CD14-positive monocyte (primary cell): ENCODE measurements at regions not wholly inside any gene's neighbourhood (a gene's known extent, or its start where the extent isn't known, plus 50 kb on each side); places are given as distances from the start of the nearest gene placed in this dataset.

Source experiments
- DNase-seq, 3 donors: peaks; one replicate each; pipeline ENCODE4 v3.0.0-alpha.2; 2011 to 2022
- H2AFZ ChIP-seq: 2 replicates; pipeline ENCODE4 v1.6.0; 2012; ENCODE audit warnings: mild to moderate bottlenecking, low read depth, low read length, inconsistent platforms; ENCODE audit not compliant: insufficient read depth, poor library complexity, severe bottlenecking
- H3K27ac ChIP-seq, 2 donors: 1 replicate in 1 of 2; 2 replicates in 1 of 2; pipeline ENCODE4 v1.5.1; 2012 to 2013; ENCODE audit warnings: low read length in 2 of 2, control low read depth in 1 of 2, inconsistent platforms in 1 of 2, low read depth in 1 of 2, mild to moderate bottlenecking in 1 of 2
- H3K27me3 ChIP-seq, 2 donors: one replicate each; pipeline versions ENCODE4 v1.6.0 to v1.6.1; 2011 to 2013; ENCODE audit warnings: low read length in 2 of 2; ENCODE audit not compliant: control insufficient read depth in 2 of 2, insufficient read depth in 2 of 2
- H3K36me3 ChIP-seq, 2 donors: replicated peaks in 1 of 2; 1 replicate in 1 of 2; 2 replicates in 1 of 2; pipeline versions ENCODE4 v1.5.1 to v1.6.1; 2012 to 2013; ENCODE audit warnings: low read length in 2 of 2, control low read depth in 1 of 2, inconsistent platforms in 1 of 2, mild to moderate bottlenecking in 1 of 2; ENCODE audit not compliant: insufficient read depth in 2 of 2, control insufficient read depth in 1 of 2
- H3K4me1 ChIP-seq, 2 donors: 1 replicate in 1 of 2; 2 replicates in 1 of 2; pipeline versions ENCODE4 v1.5.1 to v1.6.1; 2012 to 2013; ENCODE audit warnings: low read length in 2 of 2, control low read depth in 1 of 2, inconsistent platforms in 1 of 2, mild to moderate bottlenecking in 1 of 2, moderate library complexity in 1 of 2; ENCODE audit not compliant: insufficient read depth in 2 of 2, control insufficient read depth in 1 of 2
- H3K4me2 ChIP-seq: replicated peaks from 2 replicates; pipeline ENCODE3; 2012; ENCODE audit warnings: low read length, moderate library complexity, mild to moderate bottlenecking; ENCODE audit not compliant: poor library complexity, severe bottlenecking; ENCODE audit errors: extremely low read depth
- H3K4me3 ChIP-seq, 3 experiments: fragments of 200-600 bp in 1 of 3; sonication (generic) in 1 of 3; replicated peaks in 1 of 3; 1 replicate in 2 of 3; 2 replicates in 1 of 3; pipeline ENCODE4 v1.5.1; 2011 to 2013; ENCODE audit warnings: low read length in 3 of 3, mild to moderate bottlenecking in 3 of 3, control low read depth in 2 of 3, low read depth in 2 of 3, inconsistent platforms in 1 of 3, moderate library complexity in 1 of 3
- H3K79me2 ChIP-seq: 2 replicates; pipeline ENCODE4 v1.6.0; 2012; ENCODE audit warnings: mild to moderate bottlenecking, control low read depth, inconsistent platforms, low read length, moderate library complexity; ENCODE audit not compliant: insufficient read depth
- H3K9ac ChIP-seq: 2 replicates; pipeline ENCODE4 v1.6.0; 2017; ENCODE audit warnings: low read length, mild to moderate bottlenecking; ENCODE audit not compliant: insufficient read depth, poor library complexity, severe bottlenecking
- H3K9me3 ChIP-seq, 2 donors: replicated peaks in 1 of 2; 1 replicate in 1 of 2; 2 replicates in 1 of 2; pipeline versions ENCODE4 v1.5.1 to v1.6.1; 2012 to 2013; ENCODE audit warnings: low read length in 2 of 2, control low read depth in 1 of 2; ENCODE audit not compliant: control insufficient read depth in 1 of 2, insufficient read depth in 1 of 2
- H4K20me1 ChIP-seq: 2 replicates; pipeline ENCODE4 v1.6.0; 2012; ENCODE audit warnings: mild to moderate bottlenecking, low read length, control low read depth, moderate library complexity; ENCODE audit not compliant: insufficient read depth
- H3K27ac Mint-ChIP-seq, 7 donors: one replicate each; pipeline ENCODE4 v1.8.0; 2020; ENCODE audit warnings: mild to moderate bottlenecking in 7 of 7, mixed read lengths in 7 of 7, moderate library complexity in 6 of 7, inconsistent platforms in 2 of 7
- H3K27me3 Mint-ChIP-seq, 3 donors: one replicate each; pipeline ENCODE4 v1.8.0; 2021 to 2022; ENCODE audit warnings: low read depth in 3 of 3, mild to moderate bottlenecking in 3 of 3, mixed read lengths in 3 of 3, moderate library complexity in 3 of 3, inconsistent platforms in 1 of 3
- H3K36me3 Mint-ChIP-seq, 2 donors: one replicate each; pipeline ENCODE4 v1.8.0; 2020; ENCODE audit warnings: mixed read lengths in 2 of 2, inconsistent platforms in 1 of 2, mild to moderate bottlenecking in 1 of 2
- H3K4me1 Mint-ChIP-seq: one replicate; pipeline ENCODE4 v1.8.0; 2020; ENCODE audit warnings: mild to moderate bottlenecking, mixed read lengths
- H3K4me3 Mint-ChIP-seq, 2 donors: one replicate each; pipeline ENCODE4 v1.8.0; 2020; ENCODE audit warnings: mild to moderate bottlenecking in 2 of 2, mixed read lengths in 2 of 2, moderate library complexity in 1 of 2
- H3K9me3 Mint-ChIP-seq, 7 donors: one replicate each; pipeline ENCODE4 v1.8.0; 2020 to 2022; ENCODE audit warnings: mixed read lengths in 7 of 7, mild to moderate bottlenecking in 6 of 7, moderate library complexity in 6 of 7, inconsistent platforms in 2 of 7
- WGBS: methylation state at CpG from one replicate; pipeline ENCODE4 v1.1.5; 2013; ENCODE audit warnings: missing lambda C conversion rate; ENCODE audit not compliant: insufficient coverage; 5-methylcytosine and 5-hydroxymethylcytosine counted together
- intact Hi-C, 2 donors: fragments of 100-400 bp; cut with micrococcal nuclease; formaldehyde crosslinking; loops; one replicate each; pipeline versions ENCODE4 v1.15.0 to v1.15.1; 2023
- TF ChIP-seq, protein P1 (sequence below): fragments of 200-600 bp; IDR thresholded peaks from one replicate; pipeline ENCODE4 v1.8.0; 2022; ENCODE audit warnings: antibody characterized with exemption, mild to moderate bottlenecking

DNA sequence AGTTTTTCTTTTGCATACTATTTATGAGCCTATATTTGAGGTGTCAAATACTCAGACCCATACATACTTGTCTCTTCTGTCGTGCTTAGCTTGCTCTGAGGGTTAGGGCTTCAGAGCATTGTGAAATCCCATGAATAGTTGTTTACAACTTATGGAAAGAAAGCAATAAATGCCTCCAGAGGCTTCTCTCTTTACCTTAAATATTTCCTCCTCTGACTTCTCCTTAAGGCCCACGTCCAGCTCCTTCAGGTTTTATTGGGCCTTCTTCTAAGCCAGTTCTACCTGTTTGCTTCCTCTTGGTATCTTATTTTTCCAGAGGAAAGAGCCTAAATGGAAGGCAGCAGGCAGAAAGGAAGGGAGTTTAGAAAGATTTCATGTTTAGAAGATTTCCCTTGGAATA, 218.6 kb downstream of the SPTSSA start:
- no peak overlapping the region for H2AFZ ChIP-seq
- intact Hi-C loops: no loop called here
- Mint-ChIP-seq H3K36me3 (no peaks in the 10 kb centered on the region), H3K9me3 (peaks cover 0 to 4% (median 0%) of the 10 kb centered on the region in 7 donors), H3K27ac (no peak overlapping the region), H3K4me3 (no peak overlapping the region), H3K4me1 (no peaks in the 10 kb centered on the region), H3K27me3 (peaks cover 0 to 10% (median 4%) of the 10 kb centered on the region in 3 donors)
- no peaks in the 10 kb centered on the region for H3K36me3 ChIP-seq
- no peak for DNase-seq
- H3K79me2 ChIP-seq: no peaks in the 10 kb centered on the region
- H3K4me3 ChIP-seq: no peak overlapping the region
- no peaks in the 10 kb centered on the region for H4K20me1 ChIP-seq
- no peak overlapping the region for H3K27ac ChIP-seq
- H3K9ac ChIP-seq: no peak overlapping the region
- TF ChIP-seq, protein P1, sequence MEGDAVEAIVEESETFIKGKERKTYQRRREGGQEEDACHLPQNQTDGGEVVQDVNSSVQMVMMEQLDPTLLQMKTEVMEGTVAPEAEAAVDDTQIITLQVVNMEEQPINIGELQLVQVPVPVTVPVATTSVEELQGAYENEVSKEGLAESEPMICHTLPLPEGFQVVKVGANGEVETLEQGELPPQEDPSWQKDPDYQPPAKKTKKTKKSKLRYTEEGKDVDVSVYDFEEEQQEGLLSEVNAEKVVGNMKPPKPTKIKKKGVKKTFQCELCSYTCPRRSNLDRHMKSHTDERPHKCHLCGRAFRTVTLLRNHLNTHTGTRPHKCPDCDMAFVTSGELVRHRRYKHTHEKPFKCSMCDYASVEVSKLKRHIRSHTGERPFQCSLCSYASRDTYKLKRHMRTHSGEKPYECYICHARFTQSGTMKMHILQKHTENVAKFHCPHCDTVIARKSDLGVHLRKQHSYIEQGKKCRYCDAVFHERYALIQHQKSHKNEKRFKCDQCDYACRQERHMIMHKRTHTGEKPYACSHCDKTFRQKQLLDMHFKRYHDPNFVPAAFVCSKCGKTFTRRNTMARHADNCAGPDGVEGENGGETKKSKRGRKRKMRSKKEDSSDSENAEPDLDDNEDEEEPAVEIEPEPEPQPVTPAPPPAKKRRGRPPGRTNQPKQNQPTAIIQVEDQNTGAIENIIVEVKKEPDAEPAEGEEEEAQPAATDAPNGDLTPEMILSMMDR: no peak
- WGBS: no CpG with 5 or more reads among the region's 2 CpGs
- H3K27me3 ChIP-seq: peaks cover 0 to 2% of the 10 kb centered on the region in 2 donors
- no peaks in the 10 kb centered on the region for H3K4me1 ChIP-seq
- H3K4me2 ChIP-seq: no peak overlapping the region
- H3K9me3 ChIP-seq: no peaks in the 10 kb centered on the region

- no CpG with 5 or more reads among the region's 1 CpG for WGBS
- H3K4me1 ChIP-seq: no peaks in the 10 kb centered on the region
- H3K36me3 ChIP-seq: no peaks in the 10 kb centered on the region
- H3K9me3 ChIP-seq: no peaks in the 10 kb centered on the region
- H2AFZ ChIP-seq: no peak overlapping the region
- no peaks in the 10 kb centered on the region for H3K79me2 ChIP-seq
- H3K27me3 ChIP-seq: peaks cover 0 to 2% of the 10 kb centered on the region in 2 donors
- no peak overlapping the region for H3K4me3 ChIP-seq
- H3K4me3 Mint-ChIP-seq: no peak overlapping the region
- no peaks in the 10 kb centered on the region for H3K36me3 Mint-ChIP-seq
- peaks cover 0 to 10% (median 4%) of the 10 kb centered on the region in 3 donors for H3K27me3 Mint-ChIP-seq
- no peaks in the 10 kb centered on the region for H3K4me1 Mint-ChIP-seq
- TF ChIP-seq, protein P1: no peak
- no peak overlapping the region for H3K9ac ChIP-seq
- H3K27ac ChIP-seq: no peak overlapping the region
- no peaks in the 10 kb centered on the region for H4K20me1 ChIP-seq
- no peak overlapping the region for H3K27ac Mint-ChIP-seq
- no peak for DNase-seq
- intact Hi-C loops: no loop called here
- H3K4me2 ChIP-seq: no peak overlapping the region
- H3K9me3 Mint-ChIP-seq: peaks cover 0 to 4% (median 0%) of the 10 kb centered on the region in 7 donors
These were observed 219.0 kb downstream of the SPTSSA start for GRCh38 chr14:34243001-34243400.
